ENCODE measurements at regions not wholly inside any gene's neighbourhood (a gene's known extent, or its start where the extent isn't known, plus 50 kb on each side); places are given as distances from the start of the nearest gene placed in this dataset.

DNA sequence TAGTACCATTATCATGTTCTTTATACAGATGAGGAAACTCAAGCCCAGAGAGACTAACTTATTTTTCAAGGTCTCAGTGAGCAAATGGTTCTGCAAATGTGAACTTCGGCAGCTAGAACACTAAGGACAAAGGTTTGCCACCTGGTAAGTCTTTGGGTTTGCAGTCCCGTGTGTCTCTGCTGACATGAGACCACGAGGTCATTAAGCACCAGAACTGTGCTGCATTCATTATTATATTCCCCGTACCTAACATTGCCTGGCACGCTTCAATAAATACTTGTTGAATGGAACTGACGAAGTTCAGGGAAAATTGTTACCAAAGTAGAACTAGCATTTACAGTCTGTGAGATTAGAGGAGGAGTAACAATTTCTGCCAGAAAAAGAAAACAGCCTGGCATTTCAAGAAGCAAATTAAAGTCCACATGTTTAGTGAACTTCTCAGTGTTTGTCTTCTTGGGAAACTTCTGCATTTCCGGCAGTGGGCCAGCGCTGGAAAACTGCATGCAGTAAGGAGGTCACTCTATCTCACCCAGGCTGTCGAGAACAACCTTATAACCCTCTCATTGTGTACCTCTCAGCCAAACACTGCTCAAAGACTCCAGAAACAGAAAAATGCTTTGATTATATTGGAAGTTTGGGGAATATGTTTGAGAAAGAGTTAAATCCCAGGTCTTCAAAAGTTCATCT, 67.4 kb upstream of the CPEB2 start:
- TF ChIP-seq, protein P1, sequence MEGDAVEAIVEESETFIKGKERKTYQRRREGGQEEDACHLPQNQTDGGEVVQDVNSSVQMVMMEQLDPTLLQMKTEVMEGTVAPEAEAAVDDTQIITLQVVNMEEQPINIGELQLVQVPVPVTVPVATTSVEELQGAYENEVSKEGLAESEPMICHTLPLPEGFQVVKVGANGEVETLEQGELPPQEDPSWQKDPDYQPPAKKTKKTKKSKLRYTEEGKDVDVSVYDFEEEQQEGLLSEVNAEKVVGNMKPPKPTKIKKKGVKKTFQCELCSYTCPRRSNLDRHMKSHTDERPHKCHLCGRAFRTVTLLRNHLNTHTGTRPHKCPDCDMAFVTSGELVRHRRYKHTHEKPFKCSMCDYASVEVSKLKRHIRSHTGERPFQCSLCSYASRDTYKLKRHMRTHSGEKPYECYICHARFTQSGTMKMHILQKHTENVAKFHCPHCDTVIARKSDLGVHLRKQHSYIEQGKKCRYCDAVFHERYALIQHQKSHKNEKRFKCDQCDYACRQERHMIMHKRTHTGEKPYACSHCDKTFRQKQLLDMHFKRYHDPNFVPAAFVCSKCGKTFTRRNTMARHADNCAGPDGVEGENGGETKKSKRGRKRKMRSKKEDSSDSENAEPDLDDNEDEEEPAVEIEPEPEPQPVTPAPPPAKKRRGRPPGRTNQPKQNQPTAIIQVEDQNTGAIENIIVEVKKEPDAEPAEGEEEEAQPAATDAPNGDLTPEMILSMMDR (IDR thresholded peaks at IDR 0.05; ENCODE audit: low read depth, low read length, poor library complexity, severe bottlenecking) = no peak
- no peak for TF ChIP-seq EZH2phosphoT487 (IDR thresholded peaks at IDR 0.05; ENCODE audit: borderline replicate concordance, low read length)
- Histone ChIP-seq H4K20me1 (ENCODE audit: control insufficient read depth, insufficient read depth, low read depth, low read length) (no peaks in the 10 kb centered on the region), H3K9me2 (replicated peaks; ENCODE audit: control insufficient read depth, low read length) (no peaks in the 10 kb centered on the region), H3K27me3 (ENCODE audit: control insufficient read depth, low read length) (no peaks in the 10 kb centered on the region), H3K4me1 (ENCODE audit: control insufficient read depth, low read length) (no peaks in the 10 kb centered on the region), H3F3A (ENCODE audit: control insufficient read depth, insufficient read depth) (no peaks in the 10 kb centered on the region), H3K27ac (ENCODE audit: low read depth, low read length) (no peak overlapping the region), H3K4me3 (ENCODE audit: low read length) (no peak overlapping the region), H3K9me3 (ENCODE audit: control insufficient read depth, insufficient read depth, low read length) (no peaks in the 10 kb centered on the region), H3K4me2 (ENCODE audit: low read length) (no peak overlapping the region), H3K36me3 (ENCODE audit: control insufficient read depth, low read length) (no peaks in the 10 kb centered on the region), H3K79me2 (ENCODE audit: control insufficient read depth, low read length) (no peaks in the 10 kb centered on the region)

- no peaks in the 10 kb centered on the region for H3K9me2 ChIP-seq (replicated peaks; ENCODE audit: control insufficient read depth, low read length)
- no peaks in the 10 kb centered on the region for H3F3A ChIP-seq (ENCODE audit: control insufficient read depth, insufficient read depth)
- H3K4me2 ChIP-seq (ENCODE audit: low read length) = no peak overlapping the region
- no peaks in the 10 kb centered on the region for H4K20me1 ChIP-seq (ENCODE audit: control insufficient read depth, insufficient read depth, low read depth, low read length)
- no peaks in the 10 kb centered on the region for H3K4me1 ChIP-seq (ENCODE audit: control insufficient read depth, low read length)
- H3K27me3 ChIP-seq (ENCODE audit: control insufficient read depth, low read length) = no peaks in the 10 kb centered on the region
- H3K9me3 ChIP-seq (ENCODE audit: control insufficient read depth, insufficient read depth, low read length) = no peaks in the 10 kb centered on the region
- no peaks in the 10 kb centered on the region for H3K36me3 ChIP-seq (ENCODE audit: control insufficient read depth, low read length)
- no peaks in the 10 kb centered on the region for H3K79me2 ChIP-seq (ENCODE audit: control insufficient read depth, low read length)
- no peak overlapping the region for H3K4me3 ChIP-seq (ENCODE audit: low read length)
- H3K27ac ChIP-seq (ENCODE audit: low read depth, low read length) = no peak overlapping the region
- TF ChIP-seq EZH2phosphoT487 (IDR thresholded peaks at IDR 0.05; ENCODE audit: borderline replicate concordance, low read length) = no peak
- TF ChIP-seq, protein P1 (IDR thresholded peaks at IDR 0.05; ENCODE audit: low read depth, low read length, poor library complexity, severe bottlenecking) = no peak
Observed at GRCh38 chr4:14943749-14944148, 58.5 kb upstream of the CPEB2 start.

DNA sequence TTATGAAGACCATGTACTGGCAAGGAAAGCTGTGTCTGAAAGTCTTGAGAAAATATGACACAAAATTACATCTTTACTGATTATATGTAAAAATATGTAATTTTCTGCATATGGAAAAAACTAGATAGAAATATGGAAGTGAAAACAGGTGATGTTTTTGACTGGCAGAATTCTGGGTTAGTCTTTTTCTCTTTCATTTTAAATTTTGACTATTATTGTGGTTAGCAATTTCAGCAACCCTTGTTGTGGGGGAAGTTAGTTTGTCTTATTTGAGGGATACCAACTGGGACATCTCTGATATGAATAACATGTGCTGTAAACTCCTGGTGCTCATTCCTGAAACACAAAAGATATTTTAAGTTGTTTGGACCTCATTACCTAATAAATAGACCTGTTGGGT, 49.9 kb upstream of the CPEB2 start:
- H3F3A ChIP-seq (ENCODE audit: control insufficient read depth, insufficient read depth) = no peaks in the 10 kb centered on the region
- H4K20me1 ChIP-seq (ENCODE audit: control insufficient read depth, insufficient read depth, low read depth, low read length) = no peaks in the 10 kb centered on the region
- no peaks in the 10 kb centered on the region for H3K4me1 ChIP-seq (ENCODE audit: control insufficient read depth, low read length)
- no peak overlapping the region for H3K27ac ChIP-seq (ENCODE audit: low read depth, low read length)
- H3K9me3 ChIP-seq (ENCODE audit: control insufficient read depth, insufficient read depth, low read length) = no peaks in the 10 kb centered on the region
- no peak overlapping the region for H3K4me3 ChIP-seq (ENCODE audit: low read length)
- H3K4me2 ChIP-seq (ENCODE audit: low read length) = no peak overlapping the region
- no peaks in the 10 kb centered on the region for H3K79me2 ChIP-seq (ENCODE audit: control insufficient read depth, low read length)
- H3K9me2 ChIP-seq (replicated peaks; ENCODE audit: control insufficient read depth, low read length) = no peaks in the 10 kb centered on the region
- no peaks in the 10 kb centered on the region for H3K27me3 ChIP-seq (ENCODE audit: control insufficient read depth, low read length)
- TF ChIP-seq, protein P1 (IDR thresholded peaks at IDR 0.05; ENCODE audit: low read depth, low read length, poor library complexity, severe bottlenecking) = no peak
- no peak for TF ChIP-seq EZH2phosphoT487 (IDR thresholded peaks at IDR 0.05; ENCODE audit: borderline replicate concordance, low read length)
- H3K36me3 ChIP-seq (ENCODE audit: control insufficient read depth, low read length) = no peaks in the 10 kb centered on the region

Measured in DOHH2 (cell line).